Chondrocyte (in vitro differentiated cells): ENCODE measurements at regions not wholly inside any gene's neighbourhood (a gene's known extent, or its start where the extent isn't known, plus 50 kb on each side); places are given as distances from the start of the nearest gene placed in this dataset.

Experiments
- DNase-seq: peaks from one replicate; pipeline ENCODE4 v3.0.0; 2021; ENCODE audit warnings: mixed read lengths, low spot score
- H3K27ac Mint-ChIP-seq: one replicate; pipeline ENCODE4 v1.8.0; 2021; ENCODE audit warnings: mild to moderate bottlenecking, moderate library complexity, mixed read lengths; ENCODE audit not compliant: unreplicated experiment
- H3K27me3 Mint-ChIP-seq: 2 replicates; pipeline ENCODE4 v1.8.0; 2021; ENCODE audit warnings: low read depth, mixed read lengths
- H3K36me3 Mint-ChIP-seq: 2 replicates; pipeline ENCODE4 v1.8.0; 2021; ENCODE audit warnings: low read depth, mixed read lengths
- H3K4me1 Mint-ChIP-seq: 2 replicates; pipeline ENCODE4 v1.8.0; 2021; ENCODE audit warnings: low read depth, mild to moderate bottlenecking, mixed read lengths
- H3K4me3 Mint-ChIP-seq: one replicate; pipeline ENCODE4 v1.8.0; 2021; ENCODE audit warnings: mild to moderate bottlenecking, moderate library complexity, mixed read lengths; ENCODE audit not compliant: unreplicated experiment
- H3K9me3 Mint-ChIP-seq: 2 replicates; pipeline ENCODE4 v1.8.0; 2021; ENCODE audit warnings: low read depth, mixed read lengths
- CTCF ChIP-seq: fragments of 200-600 bp; sonication (generic); IDR thresholded peaks from 2 replicates; pipeline ENCODE4 v1.5.0; 2021; ENCODE audit warnings: antibody characterized with exemption, mild to moderate bottlenecking, moderate library complexity

DNA sequence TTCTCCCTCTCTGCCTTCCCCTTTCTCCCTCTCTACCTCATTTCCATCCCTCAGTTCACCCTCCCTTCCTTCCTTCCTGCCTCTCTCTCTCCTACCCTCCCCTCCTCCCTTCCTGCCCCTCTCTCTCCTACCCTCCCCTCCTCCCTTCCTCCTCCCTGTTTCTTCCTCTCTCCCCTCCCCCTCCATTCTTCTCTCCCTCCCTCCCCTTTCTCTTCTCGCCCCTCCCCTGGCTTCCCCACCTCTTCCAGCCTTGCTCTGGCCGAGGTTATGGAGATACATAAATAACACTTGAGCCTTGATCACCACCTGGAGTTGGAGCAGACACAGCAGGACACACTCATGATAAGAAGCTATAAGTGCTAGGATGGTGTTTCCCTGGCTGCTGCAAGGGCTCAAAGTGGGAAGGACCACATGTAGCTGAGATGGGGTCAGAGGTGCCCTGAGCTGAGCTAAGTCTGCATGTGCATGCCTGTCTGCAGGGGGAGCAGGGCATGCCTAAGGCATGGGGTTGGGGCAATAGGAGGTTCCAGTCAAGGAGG lies 326.1 kb upstream of the HS6ST1 start:
- Mint-ChIP-seq H3K36me3 (peaks cover 1% of the 10 kb centered on the region), H3K27ac (no peak overlapping the region), H3K4me3 (no peak overlapping the region), H3K9me3 (no peaks in the 10 kb centered on the region), H3K4me1 (no peaks in the 10 kb centered on the region), H3K27me3 (peaks cover 4% of the 10 kb centered on the region)
- TF ChIP-seq CTCF: peak; percentile 14
- DNase-seq: no peak

DNA sequence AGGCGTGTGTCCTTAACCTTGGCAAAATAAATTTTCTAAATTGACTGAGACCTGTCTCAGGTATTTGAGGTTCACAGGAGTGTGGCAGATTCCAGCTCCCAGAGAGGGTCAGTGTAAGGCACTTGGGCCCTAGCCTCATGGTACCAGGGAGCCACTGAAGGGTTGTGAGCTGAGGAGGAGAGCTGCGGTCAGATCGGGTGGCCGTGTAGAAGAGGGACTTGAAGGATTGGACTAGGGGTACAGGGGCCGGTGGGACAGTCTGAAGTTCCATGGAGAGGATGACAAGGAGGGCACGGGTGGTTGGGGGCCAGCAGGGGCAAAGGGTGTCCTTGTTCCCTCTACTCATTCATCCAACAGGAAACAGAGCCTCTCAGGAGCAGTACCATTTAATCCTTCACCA lies 327.0 kb upstream of the HS6ST1 start:
- DNase-seq: peak; percentile 71
- TF ChIP-seq CTCF: no peak
- Mint-ChIP-seq H3K4me1 (no peaks in the 10 kb centered on the region), H3K27me3 (peaks cover 4% of the 10 kb centered on the region), H3K9me3 (no peaks in the 10 kb centered on the region), H3K4me3 (no peak overlapping the region), H3K27ac (no peak overlapping the region), H3K36me3 (peaks cover 1% of the 10 kb centered on the region)

DNA sequence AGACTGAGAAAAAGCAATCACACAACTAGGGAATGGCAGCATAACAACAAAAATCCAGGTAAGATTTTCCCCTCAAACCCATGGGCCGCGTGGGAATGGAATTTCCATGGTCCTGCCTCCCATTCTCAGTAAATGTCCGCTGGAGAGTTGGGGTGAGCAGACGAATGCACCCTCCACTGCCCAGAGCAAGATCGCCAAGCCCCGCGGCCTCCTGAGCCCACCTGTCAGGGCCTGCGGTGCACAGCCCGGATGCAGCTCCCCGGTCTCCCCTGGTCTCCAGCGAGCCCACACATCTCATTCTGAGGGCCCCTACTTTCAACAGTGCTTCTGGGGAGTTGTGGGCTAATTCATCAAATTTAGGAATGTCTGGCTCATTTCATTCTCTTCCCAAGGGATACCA lies 327.4 kb upstream of the HS6ST1 start:
- peaks cover 1% of the 10 kb centered on the region for H3K36me3 Mint-ChIP-seq
- H3K4me3 Mint-ChIP-seq: no peak overlapping the region
- peak; percentile 56 for DNase-seq
- H3K9me3 Mint-ChIP-seq: no peaks in the 10 kb centered on the region
- no peak overlapping the region for H3K27ac Mint-ChIP-seq
- H3K27me3 Mint-ChIP-seq: peaks cover 4% of the 10 kb centered on the region
- no peak for TF ChIP-seq CTCF
- no peaks in the 10 kb centered on the region for H3K4me1 Mint-ChIP-seq

GRCh38 chr2:128646691-128647090 lies 328.0 kb upstream of the HS6ST1 start:
- H3K9me3 Mint-ChIP-seq: no peaks in the 10 kb centered on the region
- H3K4me3 Mint-ChIP-seq: no peak overlapping the region
- peaks cover 4% of the 10 kb centered on the region for H3K27me3 Mint-ChIP-seq
- no peaks in the 10 kb centered on the region for H3K4me1 Mint-ChIP-seq
- H3K27ac Mint-ChIP-seq: no peak overlapping the region
- no peak for TF ChIP-seq CTCF
- no peak for DNase-seq
- H3K36me3 Mint-ChIP-seq: peaks cover 1% of the 10 kb centered on the region

GRCh38 chr2:128651000-128651399 lies 332.3 kb upstream of the HS6ST1 start:
- TF ChIP-seq CTCF: no peak
- Mint-ChIP-seq H3K4me3 (no peak overlapping the region), H3K9me3 (peaks cover 2% of the 10 kb centered on the region), H3K27ac (no peak overlapping the region), H3K4me1 (no peaks in the 10 kb centered on the region), H3K27me3 (no peaks in the 10 kb centered on the region), H3K36me3 (peaks cover 1% of the 10 kb centered on the region)
- DNase-seq: no peak
